Spleen (tissue), 7 donors: ENCODE measurements at regions not wholly inside any gene's neighbourhood (a gene's known extent, or its start where the extent isn't known, plus 50 kb on each side); places are given as distances from the start of the nearest gene placed in this dataset.

ENCODE experiments used
- POLR2A ChIP-seq, 3 donors: fragments of 450-650 bp; IDR thresholded peaks; one replicate each; pipeline ENCODE4 v1.5.1; 2017; ENCODE audit warnings: antibody characterized with exemption in 3 of 3, mild to moderate bottlenecking in 1 of 3
- TF ChIP-seq, protein P1 (sequence below), 11 experiments: fragments of 200-600 bp in 7 of 11; fragments of 450-650 bp in 4 of 11; sonication (generic) in 4 of 11; IDR thresholded peaks in 8 of 11; conservative IDR thresholded peaks in 3 of 11; 1 replicate in 7 of 11; 2 replicates in 4 of 11; pipeline versions ENCODE4 v1.4.0 to v1.8.0; 2016 to 2021; ENCODE audit warnings: antibody characterized with exemption in 11 of 11, inconsistent platforms in 4 of 11, mild to moderate bottlenecking in 1 of 11
- donor health status: DM: no; HTN: no; CAD: no; lungs with moderate emphysema.
- donor health status: DM: no; HTN: no; CAD: no.
- donor health status: DM: no; HTN: no; CAD: no.

DNA sequence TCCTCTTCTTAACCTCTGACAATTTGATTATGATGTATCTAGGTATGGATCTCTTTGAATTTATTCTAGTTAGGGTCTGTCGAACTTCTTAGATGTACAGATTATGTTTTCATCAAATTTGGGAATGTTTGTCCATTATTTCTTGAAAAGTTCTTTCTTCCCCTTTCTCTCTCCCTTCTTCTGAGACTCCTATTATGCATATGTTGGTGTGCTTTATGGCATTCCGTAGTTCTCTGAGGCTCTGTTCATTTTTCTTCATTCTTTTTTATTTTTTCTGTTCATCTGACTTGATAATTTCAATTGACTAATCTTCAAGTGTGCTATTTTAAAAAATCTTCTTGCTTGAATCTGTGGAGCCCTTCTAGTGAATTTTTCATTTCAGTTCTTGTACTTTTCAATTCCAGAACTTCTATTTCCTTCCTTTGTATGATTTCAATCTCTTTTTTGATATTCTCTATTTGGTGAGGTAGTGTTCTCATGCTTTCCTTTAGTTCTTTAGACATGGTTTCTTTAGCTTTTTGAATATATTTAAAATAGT lies 79.8 kb downstream of the TMEM270 start:
- TF ChIP-seq POLR2A (IDR thresholded peaks at IDR 0.05) = no peak
- TF ChIP-seq, protein P1, sequence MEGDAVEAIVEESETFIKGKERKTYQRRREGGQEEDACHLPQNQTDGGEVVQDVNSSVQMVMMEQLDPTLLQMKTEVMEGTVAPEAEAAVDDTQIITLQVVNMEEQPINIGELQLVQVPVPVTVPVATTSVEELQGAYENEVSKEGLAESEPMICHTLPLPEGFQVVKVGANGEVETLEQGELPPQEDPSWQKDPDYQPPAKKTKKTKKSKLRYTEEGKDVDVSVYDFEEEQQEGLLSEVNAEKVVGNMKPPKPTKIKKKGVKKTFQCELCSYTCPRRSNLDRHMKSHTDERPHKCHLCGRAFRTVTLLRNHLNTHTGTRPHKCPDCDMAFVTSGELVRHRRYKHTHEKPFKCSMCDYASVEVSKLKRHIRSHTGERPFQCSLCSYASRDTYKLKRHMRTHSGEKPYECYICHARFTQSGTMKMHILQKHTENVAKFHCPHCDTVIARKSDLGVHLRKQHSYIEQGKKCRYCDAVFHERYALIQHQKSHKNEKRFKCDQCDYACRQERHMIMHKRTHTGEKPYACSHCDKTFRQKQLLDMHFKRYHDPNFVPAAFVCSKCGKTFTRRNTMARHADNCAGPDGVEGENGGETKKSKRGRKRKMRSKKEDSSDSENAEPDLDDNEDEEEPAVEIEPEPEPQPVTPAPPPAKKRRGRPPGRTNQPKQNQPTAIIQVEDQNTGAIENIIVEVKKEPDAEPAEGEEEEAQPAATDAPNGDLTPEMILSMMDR (IDR thresholded peaks at IDR 0.05 in 8 of 11, conservative IDR thresholded peaks at IDR 0.05 in 3 of 11) = no peak
